IPS DF 6.9 (cell line): ENCODE measurements at regions not wholly inside any gene's neighbourhood (a gene's known extent, or its start where the extent isn't known, plus 50 kb on each side); places are given as distances from the start of the nearest gene placed in this dataset.

ENCODE experiments used
- DNase-seq: peaks from one replicate; pipeline ENCODE4 v3.0.0-alpha.2; 2013; ENCODE audit warnings: low read depth, low spot score
- H3K27ac ChIP-seq: one replicate; pipeline ENCODE4 v1.5.1; 2013; ENCODE audit warnings: low read length, control low read depth
- H3K27me3 ChIP-seq: 2 replicates; pipeline ENCODE4 v1.6.1; 2013; ENCODE audit warnings: mild to moderate bottlenecking, low read length; ENCODE audit not compliant: control insufficient read depth, insufficient read depth
- H3K36me3 ChIP-seq: 2 replicates; pipeline ENCODE4 v1.6.1; 2013; ENCODE audit warnings: low read length; ENCODE audit not compliant: control insufficient read depth, insufficient read depth
- H3K4me1 ChIP-seq: 2 replicates; pipeline ENCODE4 v1.6.1; 2013; ENCODE audit warnings: low read length; ENCODE audit not compliant: control insufficient read depth, insufficient read depth
- H3K4me3 ChIP-seq: 2 replicates; pipeline ENCODE4 v1.5.1; 2013; ENCODE audit warnings: mild to moderate bottlenecking, low read length
- H3K9me3 ChIP-seq: 2 replicates; pipeline ENCODE4 v1.6.1; 2013; ENCODE audit warnings: low read length, inconsistent platforms; ENCODE audit not compliant: control insufficient read depth, insufficient read depth
- WGBS: extraction: QIAGEN DNeasy Blood & Tissue Kit; methylation state at CpG from one replicate; pipeline ENCODE4 v1.1.7; 2013; ENCODE audit warnings: mixed read lengths, missing lambda C conversion rate; ENCODE audit not compliant: insufficient read length, insufficient coverage; 5-methylcytosine and 5-hydroxymethylcytosine counted together

- peaks cover 3% of the 10 kb centered on the region for H3K9me3 ChIP-seq
- no peak overlapping the region for H3K27ac ChIP-seq
- no peak for DNase-seq
- H3K4me1 ChIP-seq = no peaks in the 10 kb centered on the region
- no peaks in the 10 kb centered on the region for H3K36me3 ChIP-seq
- no peaks in the 10 kb centered on the region for H3K27me3 ChIP-seq
- WGBS = no CpG with 5 or more reads among the region's 1 CpG
- H3K4me3 ChIP-seq = no peak overlapping the region
Measured at GRCh38 chr21:24097181-24097580, 1510.1 kb downstream of the MRPL39 start.

- no peaks in the 10 kb centered on the region for H3K4me1 ChIP-seq
- no peaks in the 10 kb centered on the region for H3K27me3 ChIP-seq
- peaks cover 3% of the 10 kb centered on the region for H3K9me3 ChIP-seq
- no peak overlapping the region for H3K4me3 ChIP-seq
- no CpG with 5 or more reads among the region's 1 CpG for WGBS
- H3K27ac ChIP-seq = no peak overlapping the region
- H3K36me3 ChIP-seq = no peaks in the 10 kb centered on the region
- no peak for DNase-seq
Measured at GRCh38 chr21:24096651-24097050, 1510.6 kb downstream of the MRPL39 start.

GRCh38 chr21:24093032-24093431 is 1514.2 kb downstream of the MRPL39 start:
- H3K27ac ChIP-seq = no peak overlapping the region
- H3K9me3 ChIP-seq = peaks cover 3% of the 10 kb centered on the region
- H3K4me1 ChIP-seq = no peaks in the 10 kb centered on the region
- no peaks in the 10 kb centered on the region for H3K27me3 ChIP-seq
- DNase-seq = no peak
- H3K4me3 ChIP-seq = no peak overlapping the region
- H3K36me3 ChIP-seq = no peaks in the 10 kb centered on the region

- H3K4me1 ChIP-seq = no peaks in the 10 kb centered on the region
- no peak overlapping the region for H3K27ac ChIP-seq
- H3K9me3 ChIP-seq = peaks cover 3% of the 10 kb centered on the region
- H3K4me3 ChIP-seq = no peak overlapping the region
- no peak for DNase-seq
- no peaks in the 10 kb centered on the region for H3K36me3 ChIP-seq
- H3K27me3 ChIP-seq = no peaks in the 10 kb centered on the region
Measured at GRCh38 chr21:24076179-24076578, 1531.1 kb downstream of the MRPL39 start.

GRCh38 chr21:24055696-24056095 is 1551.6 kb downstream of the MRPL39 start:
- no peak overlapping the region for H3K4me3 ChIP-seq
- no peaks in the 10 kb centered on the region for H3K36me3 ChIP-seq
- H3K27ac ChIP-seq = no peak overlapping the region
- peaks cover 4% of the 10 kb centered on the region; the same call in 1 of the 2 replicates for H3K9me3 ChIP-seq
- H3K27me3 ChIP-seq = no peaks in the 10 kb centered on the region
- H3K4me1 ChIP-seq = no peaks in the 10 kb centered on the region
- no peak for DNase-seq
- WGBS = 100% methylated on average over 1 of the region's 3 CpGs

GRCh38 chr21:24050231-24050630 is 1557.0 kb downstream of the MRPL39 start:
- DNase-seq = no peak
- WGBS = no CpG with 5 or more reads among the region's 2 CpGs
- peaks cover 4% of the 10 kb centered on the region; the same call in 1 of the 2 replicates for H3K9me3 ChIP-seq
- H3K4me3 ChIP-seq = no peak overlapping the region
- no peaks in the 10 kb centered on the region for H3K27me3 ChIP-seq
- no peak overlapping the region for H3K27ac ChIP-seq
- H3K4me1 ChIP-seq = no peaks in the 10 kb centered on the region
- H3K36me3 ChIP-seq = no peaks in the 10 kb centered on the region

GRCh38 chr21:24046829-24047443 is 1560.3 kb downstream of the MRPL39 start:
- Histone ChIP-seq H3K4me3 (no peak overlapping the region), H3K9me3 (peaks cover 2% of the 10 kb centered on the region), H3K36me3 (no peaks in the 10 kb centered on the region), H3K27ac (no peak overlapping the region), H3K4me1 (no peaks in the 10 kb centered on the region), H3K27me3 (no peaks in the 10 kb centered on the region)
- no peak for DNase-seq
- no CpG with 5 or more reads among the region's 6 CpGs for WGBS

DNA sequence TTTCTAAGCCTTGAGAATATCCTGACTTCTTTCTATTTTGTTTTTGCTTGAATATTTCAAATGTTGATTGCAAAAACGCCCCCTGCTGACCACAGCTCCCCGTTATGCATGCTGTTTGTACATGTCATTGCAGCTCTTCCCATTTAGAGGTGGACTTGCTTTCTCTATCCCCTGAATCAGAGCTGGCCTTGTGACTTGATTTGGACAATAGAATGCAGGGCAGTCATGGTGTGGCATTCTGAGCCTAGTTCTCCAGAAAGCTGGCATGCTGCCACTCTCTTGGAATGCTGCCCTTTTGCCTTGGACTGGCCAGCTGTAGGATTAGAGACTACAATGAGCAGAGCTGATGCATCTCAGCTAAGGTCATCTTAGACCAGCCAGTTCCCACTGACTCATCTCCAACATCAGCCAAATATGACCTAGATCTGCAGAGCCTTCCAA is 1561.5 kb downstream of the MRPL39 start:
- Histone ChIP-seq H3K4me1 (no peaks in the 10 kb centered on the region), H3K27me3 (no peaks in the 10 kb centered on the region), H3K9me3 (peaks cover 4% of the 10 kb centered on the region), H3K27ac (no peak overlapping the region), H3K4me3 (no peak overlapping the region), H3K36me3 (no peaks in the 10 kb centered on the region)
- no peak for DNase-seq
- no CpG with 5 or more reads among the region's 2 CpGs for WGBS

GRCh38 chr21:24045373-24045772 is 1561.9 kb downstream of the MRPL39 start:
- no peaks in the 10 kb centered on the region for H3K4me1 ChIP-seq
- peaks cover 4% of the 10 kb centered on the region for H3K9me3 ChIP-seq
- H3K27me3 ChIP-seq = no peaks in the 10 kb centered on the region
- no peak overlapping the region for H3K4me3 ChIP-seq
- H3K36me3 ChIP-seq = no peaks in the 10 kb centered on the region
- no peak overlapping the region for H3K27ac ChIP-seq
- WGBS = no CpG with 5 or more reads among the region's 4 CpGs
- no peak for DNase-seq

DNA sequence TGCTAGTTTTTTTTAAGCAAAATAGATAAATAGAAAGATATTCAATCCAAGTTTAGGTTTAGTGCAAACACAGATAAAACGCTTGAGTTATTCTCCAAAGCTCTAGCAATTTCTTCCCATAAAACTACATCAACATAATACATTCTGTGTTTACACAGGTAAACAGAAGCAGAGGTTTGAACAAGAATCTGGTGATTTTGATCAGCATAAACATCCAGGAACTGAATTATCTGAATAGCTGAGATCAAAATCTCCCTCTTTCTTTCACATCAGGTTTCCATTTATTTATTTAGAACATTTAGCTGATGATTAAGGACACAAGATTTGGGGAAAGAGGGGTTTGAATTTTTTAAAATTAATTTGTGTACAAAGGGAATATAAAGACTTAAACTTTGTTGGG is 1564.6 kb downstream of the MRPL39 start:
- Histone ChIP-seq H3K4me3 (no peak overlapping the region), H3K27me3 (no peaks in the 10 kb centered on the region), H3K4me1 (no peaks in the 10 kb centered on the region), H3K36me3 (no peaks in the 10 kb centered on the region), H3K9me3 (peaks cover 4% of the 10 kb centered on the region), H3K27ac (no peak overlapping the region)
- WGBS = no CpG with 5 or more reads among the region's 1 CpG
- no peak for DNase-seq

- Histone ChIP-seq H3K4me1 (no peaks in the 10 kb centered on the region), H3K36me3 (no peaks in the 10 kb centered on the region), H3K4me3 (no peak overlapping the region), H3K27ac (no peak overlapping the region), H3K9me3 (peaks cover 2% of the 10 kb centered on the region; the same call in 1 of the 2 replicates), H3K27me3 (no peaks in the 10 kb centered on the region)
- WGBS = no CpG with 5 or more reads among the region's 2 CpGs
- DNase-seq = no peak
Measured at GRCh38 chr21:24032709-24033232, 1574.5 kb downstream of the MRPL39 start.
